ENCODE measurements at regions not wholly inside any gene's neighbourhood (a gene's known extent, or its start where the extent isn't known, plus 50 kb on each side); places are given as distances from the start of the nearest gene placed in this dataset.
"Not testable (repeated sequence)": the region's sequence is repeated elsewhere in the genome, so short reads cannot be mapped to it uniquely, and the experiment has no call there.

DNA sequence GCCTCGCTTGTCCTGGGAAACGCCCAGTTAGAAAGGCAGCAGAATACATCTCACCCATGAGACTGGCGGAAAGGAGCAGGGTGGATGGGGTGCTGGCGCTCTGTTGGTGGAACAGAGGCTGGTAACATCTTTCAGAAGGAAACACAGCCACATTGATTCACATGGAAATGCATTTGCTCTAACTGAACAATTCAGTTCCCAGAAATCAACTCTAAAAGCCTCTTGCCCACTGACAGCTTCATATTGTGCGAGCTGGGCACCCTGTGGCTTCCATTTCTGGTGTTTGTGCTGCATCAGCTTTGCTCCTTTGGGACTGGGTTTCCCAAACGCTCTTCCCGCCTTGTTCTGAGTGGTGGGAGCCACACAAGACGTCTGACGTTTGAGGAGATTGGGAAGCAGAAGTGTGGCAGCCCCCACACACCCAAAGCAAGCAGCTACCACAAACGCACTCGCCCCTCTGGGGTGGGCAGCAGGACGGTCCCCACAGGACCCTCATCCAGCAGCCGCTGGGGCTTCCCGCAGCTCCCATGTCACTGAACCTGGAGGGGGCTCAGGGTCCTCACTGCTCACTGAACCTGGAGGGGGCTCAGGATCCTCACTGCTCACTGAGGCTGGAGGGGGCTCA, 229.5 kb downstream of the ERMARD start:
- DNase-seq (ENCODE audit: extremely low spot score, insufficient read length, low read depth) (no peak), FAIRE-seq (no peak)

DNA sequence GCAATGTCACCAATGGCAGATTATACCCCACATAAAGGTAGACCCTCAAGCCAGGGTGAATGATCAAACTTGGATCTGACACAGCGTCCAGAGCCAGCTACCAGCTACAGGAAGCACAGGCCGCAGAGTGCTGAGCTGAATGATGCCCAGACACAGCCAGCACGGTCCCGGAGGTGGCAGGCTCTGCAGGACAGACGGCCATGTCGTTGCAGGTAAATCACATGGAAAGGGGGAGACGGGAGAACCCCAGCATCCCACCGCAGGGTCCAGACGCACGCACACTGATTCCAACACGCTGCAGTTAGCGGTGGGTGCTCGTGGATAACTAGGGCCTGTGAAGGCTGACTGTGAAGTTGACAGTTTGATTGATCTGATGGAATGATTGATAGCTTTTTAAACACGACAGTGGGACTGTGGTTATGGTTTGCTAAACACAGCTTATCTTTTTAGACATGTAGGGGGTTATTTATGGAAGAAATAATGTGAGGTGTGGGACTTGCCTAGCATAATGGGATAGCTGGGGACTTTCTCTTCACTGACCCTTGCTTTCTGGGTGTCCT, 228.5 kb downstream of the ERMARD start:
- DNase-seq (ENCODE audit: extremely low spot score, insufficient read length, low read depth) (no peak), FAIRE-seq (no peak)

DNA sequence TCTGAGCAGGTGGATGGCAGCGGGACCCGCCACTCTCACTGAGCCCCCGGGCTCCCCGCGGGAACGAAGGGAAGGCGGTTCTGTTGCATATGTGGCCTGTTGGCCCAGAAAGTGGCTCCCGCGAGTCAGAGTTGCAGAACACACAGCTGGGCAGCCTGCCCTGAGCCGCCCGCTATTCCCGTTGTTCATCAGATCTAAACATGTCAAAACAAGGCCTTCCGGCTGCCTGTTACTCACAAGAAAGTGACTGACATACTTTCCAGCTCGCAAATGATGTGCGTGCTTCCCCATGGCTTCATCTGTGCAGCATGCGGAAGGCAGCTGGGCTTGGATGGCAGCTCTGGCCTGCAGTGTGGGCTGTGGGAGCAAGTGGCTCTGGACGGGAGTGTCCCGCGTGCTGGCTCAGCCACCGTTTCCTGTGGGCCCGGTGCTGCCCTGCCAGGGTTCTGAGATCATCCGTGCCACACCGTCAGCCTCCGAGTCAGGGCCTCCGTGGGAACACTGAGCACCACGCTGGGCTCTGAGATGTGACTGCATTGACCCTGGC, 227.3 kb downstream of the ERMARD start:
- DNase-seq (ENCODE audit: extremely low spot score, insufficient read length, low read depth) (no peak), FAIRE-seq (no peak)

DNA sequence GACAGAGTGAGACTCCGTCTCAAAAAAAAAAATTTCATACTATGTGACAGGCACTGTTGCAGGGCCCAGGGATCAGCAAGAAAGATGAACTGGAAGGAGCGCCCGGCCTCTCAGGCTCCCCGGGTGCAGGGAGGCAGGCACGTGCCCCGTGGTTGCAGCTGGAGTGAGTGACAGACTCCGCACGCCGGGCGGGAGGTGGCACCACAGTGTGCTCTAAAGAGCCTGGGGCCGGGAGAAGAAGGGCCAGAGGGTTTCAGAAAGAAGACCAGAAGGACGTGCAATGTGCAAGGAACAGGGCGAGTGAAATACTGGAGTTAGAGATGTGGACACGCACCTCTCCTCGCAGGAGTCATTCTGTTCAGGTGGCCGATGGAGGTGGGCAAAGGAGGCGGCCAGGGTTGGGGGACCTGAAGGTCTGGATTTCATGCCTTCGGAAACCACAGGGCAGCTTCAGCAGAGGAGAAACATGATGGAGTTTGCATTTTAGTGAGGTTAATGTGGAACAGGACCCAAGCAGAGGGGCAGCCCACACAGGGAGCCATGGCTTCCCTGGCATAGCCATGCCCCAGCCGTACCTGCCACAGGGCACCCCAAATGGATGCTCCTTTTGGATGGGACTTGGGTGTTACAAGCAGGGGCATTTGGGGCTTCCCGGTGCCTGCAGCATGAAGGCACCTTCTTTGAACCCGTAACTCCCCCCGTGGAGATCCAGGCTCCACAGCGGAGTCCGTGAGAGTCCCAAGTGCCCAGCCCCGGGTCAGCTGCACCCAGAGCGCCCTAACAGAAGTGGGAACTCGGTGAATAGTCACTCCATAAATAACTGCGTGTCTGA, 226.2 kb downstream of the ERMARD start:
- DNase-seq (ENCODE audit: extremely low spot score, insufficient read length, low read depth) = no peak
- no peak for FAIRE-seq

DNA sequence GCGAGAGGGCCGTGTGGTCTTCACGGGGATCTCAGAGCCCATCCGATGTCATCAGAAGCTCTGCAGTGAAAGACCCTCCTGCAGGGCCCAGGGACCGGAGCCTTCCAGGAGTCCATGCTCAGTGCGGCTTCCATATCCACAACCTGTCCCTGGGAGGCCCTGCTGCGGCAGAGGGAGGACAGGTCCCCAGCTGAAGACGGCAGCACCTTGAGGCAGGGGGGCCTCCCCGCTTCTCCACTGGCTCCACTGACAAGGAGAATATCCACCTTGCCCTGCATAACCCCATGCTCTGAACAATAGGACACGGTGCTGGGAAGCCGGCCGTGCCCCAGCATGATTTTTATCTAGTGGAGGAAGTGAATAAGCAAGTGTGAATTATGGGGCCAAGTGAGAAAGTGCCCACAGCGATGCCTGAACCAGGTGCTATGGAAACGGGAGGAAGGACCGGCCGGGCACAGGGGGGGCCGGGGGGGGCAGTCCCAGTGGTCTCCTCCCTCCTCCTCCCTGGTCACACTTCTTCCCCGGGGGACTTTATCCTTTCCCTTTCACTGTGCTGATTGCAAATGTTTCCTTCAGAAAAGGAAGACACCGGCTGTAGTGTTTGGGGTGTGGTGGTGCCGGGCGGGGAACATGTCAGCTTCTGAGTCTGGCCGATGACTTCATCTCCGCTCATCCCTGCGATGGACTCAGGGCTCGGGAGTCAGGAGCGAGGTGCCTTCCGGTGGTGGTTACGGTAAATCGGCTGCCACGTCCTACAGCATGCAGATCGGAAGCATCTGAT, 225.1 kb downstream of the ERMARD start:
- no peak for DNase-seq (ENCODE audit: extremely low spot score, insufficient read length, low read depth)
- no peak for FAIRE-seq

DNA sequence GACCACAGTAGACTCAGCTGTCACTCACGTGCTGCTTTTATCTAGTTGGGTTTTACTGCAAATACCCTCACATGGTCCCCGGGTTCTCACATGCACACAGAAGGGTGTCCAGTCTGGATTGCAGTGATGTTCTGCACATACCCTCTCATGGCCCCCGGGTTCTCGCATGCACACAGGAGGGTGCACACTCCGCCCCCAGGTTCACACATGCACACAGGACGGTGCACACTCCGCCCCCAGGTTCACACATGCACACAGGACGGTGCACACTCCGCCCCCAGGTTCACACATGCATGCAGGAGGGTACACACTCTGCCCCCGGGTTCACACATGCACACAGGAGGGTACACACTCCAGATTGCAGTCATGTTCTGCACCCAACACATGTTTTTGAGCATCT, 224.3 kb downstream of the ERMARD start:
- DNase-seq (ENCODE audit: extremely low spot score, insufficient read length, low read depth) (no peak), FAIRE-seq (no peak)

DNA sequence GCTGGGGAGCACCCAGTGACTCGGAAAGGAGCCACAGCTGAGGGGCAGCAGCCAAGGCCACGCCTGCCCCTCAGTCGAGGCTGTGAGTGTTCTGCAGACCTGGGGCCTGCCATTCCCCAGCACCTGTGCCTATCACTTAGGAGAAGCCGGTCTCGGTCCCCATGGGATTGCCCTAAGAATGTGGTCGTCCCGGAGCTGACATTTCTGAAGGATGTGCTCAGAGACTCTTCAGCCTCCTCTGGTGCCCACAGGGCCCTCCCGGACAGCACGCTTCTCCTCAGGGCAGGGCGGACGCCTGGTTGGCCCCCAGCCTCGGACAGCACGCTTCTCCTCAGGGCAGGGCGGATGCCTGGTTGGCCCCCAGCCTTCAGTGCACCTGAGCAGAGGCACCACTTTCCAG, 223.9 kb downstream of the ERMARD start:
- no peak for FAIRE-seq
- DNase-seq (ENCODE audit: extremely low spot score, insufficient read length, low read depth) = no peak

DNA sequence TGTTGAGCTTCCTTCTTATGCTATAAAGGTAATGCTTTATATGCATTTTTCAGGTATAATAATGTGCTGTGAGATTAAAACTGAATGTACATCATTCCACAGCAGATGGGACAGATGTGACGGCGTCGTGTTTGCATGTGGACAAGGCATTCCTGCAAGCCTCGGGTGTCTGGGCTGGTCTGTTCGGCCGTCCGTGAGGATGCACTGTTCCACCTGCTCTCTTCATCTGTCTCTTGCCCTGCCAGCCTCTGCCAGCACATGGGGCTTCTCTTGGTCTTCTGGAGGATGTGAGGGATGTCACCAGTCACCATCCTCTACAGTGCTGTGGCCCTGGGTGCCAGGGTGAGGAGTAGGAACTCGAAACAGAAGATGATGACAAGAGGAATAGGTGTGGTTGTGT, 223.2 kb downstream of the ERMARD start:
- FAIRE-seq (no peak), DNase-seq (ENCODE audit: extremely low spot score, insufficient read length, low read depth) (no peak)

DNA sequence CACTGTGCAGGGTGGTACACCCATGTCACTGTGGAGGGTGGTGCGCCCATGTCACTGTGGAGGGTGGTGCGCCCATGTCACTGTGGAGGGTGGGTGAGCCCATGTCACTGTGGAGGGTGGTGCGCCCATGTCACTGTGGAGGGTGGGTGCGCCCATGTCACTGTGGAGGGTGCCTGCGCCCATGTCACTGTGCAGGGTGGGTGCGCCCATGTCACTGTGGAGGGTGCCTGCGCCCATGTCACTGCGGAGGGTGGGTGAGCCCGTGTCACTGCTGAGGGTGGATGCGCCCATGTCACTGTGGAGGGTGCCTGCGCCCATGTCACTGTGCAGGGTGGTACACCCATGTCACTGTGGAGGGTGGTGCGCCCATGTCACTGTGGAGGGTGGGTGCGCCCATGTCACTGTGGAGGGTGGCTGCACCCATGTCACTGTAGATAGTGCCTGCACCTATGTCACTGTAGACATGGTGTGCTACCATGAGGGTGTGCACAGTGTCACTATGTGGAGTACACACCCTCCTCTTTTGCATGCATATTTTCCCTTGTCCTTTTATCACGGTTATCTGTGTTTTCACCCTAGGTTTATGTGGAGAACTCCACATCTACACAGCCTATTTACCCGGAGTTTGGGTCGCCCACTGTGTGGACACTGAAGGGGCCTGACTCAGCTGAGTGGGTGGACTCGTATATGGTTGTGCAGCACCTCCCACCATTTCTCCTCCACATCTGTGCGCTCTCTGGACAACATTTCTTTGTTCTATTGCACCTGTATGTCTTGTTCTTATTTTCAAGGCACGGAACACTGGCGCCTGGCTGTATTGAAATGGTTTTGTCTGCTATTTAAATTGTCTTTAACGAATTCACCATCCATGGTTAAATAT, 222.4 kb downstream of the ERMARD start:
- not testable (repeated sequence) for DNase-seq (ENCODE audit: extremely low spot score, insufficient read length, low read depth); FAIRE-seq

DNA sequence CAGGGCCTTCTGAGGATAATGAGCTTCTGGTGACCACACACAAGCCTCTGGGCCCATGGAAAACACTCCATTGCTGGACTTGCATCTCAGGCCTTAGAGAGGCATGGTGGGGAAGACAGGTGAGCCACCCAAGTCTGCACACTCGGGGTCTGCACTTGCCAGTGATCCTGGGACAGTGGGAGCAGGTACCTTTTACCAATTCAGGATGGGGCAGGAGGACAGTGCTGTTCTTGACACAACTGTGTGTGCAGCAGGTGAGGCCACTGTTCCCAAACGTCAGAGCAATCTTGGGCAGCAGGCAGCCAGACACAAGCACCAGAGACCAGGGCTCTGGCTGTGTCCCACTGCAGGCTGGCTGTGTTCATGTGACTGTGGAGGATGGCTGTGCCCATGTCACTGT, 221.3 kb downstream of the ERMARD start:
- FAIRE-seq = no peak
- no peak for DNase-seq (ENCODE audit: extremely low spot score, insufficient read length, low read depth)

DNA sequence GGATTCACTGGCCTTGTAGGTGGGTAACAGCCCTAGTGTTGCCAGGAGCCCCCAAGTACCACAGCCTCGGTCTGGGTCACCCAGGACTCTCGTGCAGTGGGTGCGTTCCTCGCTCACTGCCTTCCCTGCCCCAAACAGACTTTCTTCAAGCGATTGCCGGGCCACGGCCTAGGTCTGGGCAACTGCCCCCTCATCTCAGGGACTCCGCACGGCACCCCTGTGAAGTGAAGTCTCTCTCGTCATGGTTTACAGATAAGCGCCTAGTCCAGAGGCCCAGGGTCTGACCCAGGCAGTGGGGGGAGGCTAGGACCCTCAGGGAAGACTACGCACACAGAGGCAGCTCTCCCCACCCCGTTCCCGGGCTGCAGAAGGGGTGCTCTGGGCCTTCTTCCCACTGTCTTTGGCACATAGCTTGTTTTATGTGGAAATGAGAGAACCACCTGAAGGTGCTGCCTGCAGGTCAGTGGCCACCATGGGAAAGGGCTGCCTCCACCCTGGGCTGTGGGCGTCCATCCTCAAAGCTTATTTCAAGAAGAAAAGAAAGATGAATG, 220.8 kb downstream of the ERMARD start:
- FAIRE-seq (no peak), DNase-seq (ENCODE audit: extremely low spot score, insufficient read length, low read depth) (no peak)

DNA sequence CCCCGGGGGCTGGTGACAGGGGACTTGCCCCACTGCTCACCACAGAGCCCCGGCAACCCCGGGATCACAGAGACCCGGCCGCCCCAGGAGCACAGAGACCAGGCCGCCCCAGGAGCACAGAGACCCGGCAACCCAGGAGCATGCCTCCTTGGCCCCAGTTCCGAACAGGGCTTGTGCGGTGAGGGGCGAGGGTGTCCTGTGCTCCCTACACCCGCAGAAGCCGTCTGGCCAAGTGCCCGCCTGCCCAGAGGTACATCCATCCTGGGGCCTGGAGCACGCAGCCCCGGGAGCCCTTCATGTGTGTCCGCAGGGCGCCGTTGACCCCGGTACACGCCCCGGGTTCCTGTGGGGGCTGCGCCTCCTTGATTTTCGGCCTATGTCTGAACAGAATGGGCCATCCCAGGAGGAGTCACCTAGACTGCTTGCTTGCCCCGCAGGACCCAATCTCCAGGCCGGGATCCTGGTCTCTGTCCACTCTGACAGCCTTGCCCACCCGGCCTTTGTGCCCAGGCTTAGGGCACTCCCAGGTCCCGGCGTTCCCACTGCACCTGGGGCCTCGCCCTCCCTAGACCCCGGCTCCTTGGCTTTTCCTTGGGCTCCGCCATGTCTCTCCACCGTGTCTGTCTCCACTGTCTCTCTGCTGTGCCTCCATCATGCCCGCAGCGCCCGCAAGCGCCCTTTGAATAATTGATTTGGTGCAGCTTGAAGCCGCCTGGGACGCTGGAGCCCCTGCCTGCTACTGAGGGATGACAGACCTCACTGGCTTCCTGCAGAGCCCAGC, 219.8 kb downstream of the ERMARD start:
- FAIRE-seq (no peak), DNase-seq (ENCODE audit: extremely low spot score, insufficient read length, low read depth) (no peak)

DNA sequence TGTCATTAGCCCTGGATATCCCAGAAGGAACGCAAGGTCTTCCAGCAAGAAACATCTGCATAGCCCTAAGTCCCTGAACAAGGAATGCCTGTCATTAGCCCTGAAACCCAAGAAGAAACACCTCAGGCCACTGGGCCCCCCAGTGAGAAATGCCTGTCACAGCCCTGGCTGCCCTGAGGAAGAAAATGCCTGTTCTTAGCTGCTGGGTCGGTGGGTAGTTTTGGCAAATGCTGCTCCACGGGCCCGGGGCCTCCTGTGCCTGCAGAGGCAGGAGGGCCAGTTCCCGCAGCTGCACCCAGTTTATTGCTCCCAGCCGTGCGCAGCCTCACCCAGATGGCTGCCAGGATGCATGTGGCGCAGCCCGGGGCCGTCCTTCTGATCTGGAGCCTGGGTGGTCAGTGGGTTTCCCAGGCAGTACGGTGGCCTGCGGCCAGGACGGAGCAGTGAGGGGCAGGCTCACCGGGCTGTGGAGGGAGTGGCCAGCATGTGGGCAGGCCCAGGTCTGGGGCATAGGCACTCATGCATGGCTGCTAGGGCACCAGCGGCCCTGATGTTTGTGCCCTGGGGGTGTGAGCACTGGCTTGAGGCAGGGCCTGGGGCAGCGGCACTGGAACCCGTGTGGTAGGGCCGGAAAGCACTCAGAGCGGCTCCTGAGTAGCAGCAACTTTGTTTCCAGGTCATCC, 219.0 kb downstream of the ERMARD start:
- DNase-seq (ENCODE audit: extremely low spot score, insufficient read length, low read depth) = no peak
- no peak for FAIRE-seq

DNA sequence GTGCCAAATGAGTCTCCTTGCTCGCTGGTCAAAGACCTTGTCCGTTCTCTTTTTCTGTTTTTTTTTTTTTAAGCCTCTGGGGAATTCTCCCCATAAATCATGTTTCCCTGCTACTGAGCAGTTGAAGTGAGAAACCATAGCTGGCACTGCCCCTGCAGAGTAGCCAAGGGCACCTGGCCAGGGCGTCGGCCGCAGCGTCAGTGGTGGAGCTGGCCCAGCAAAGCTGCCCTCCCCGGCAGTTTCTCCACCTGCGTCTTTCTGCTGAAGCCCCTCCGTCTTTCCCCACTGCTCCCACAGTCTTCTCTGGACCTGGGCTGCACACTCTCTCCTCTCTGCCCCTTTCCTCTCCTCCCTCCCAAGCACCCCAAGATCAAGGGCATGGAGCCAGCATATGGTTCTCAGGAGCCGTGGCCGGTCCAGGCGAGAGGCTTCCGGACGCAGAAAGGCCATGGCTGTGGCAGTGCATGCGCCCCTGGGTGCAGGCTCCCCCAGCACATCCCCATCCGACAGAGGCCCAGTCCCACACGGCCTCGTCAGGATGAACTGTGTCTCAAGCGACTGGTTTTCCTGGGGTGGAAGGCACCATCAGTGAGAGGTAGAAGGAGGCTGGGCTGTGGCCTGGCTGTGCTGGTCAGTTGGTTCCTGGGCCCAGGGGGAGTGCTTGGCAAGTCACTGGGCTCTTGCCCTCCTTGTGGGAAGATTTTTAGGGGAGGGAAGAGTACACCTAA, 218.1 kb downstream of the ERMARD start:
- DNase-seq (ENCODE audit: extremely low spot score, insufficient read length, low read depth) = no peak
- FAIRE-seq = no peak

DNA sequence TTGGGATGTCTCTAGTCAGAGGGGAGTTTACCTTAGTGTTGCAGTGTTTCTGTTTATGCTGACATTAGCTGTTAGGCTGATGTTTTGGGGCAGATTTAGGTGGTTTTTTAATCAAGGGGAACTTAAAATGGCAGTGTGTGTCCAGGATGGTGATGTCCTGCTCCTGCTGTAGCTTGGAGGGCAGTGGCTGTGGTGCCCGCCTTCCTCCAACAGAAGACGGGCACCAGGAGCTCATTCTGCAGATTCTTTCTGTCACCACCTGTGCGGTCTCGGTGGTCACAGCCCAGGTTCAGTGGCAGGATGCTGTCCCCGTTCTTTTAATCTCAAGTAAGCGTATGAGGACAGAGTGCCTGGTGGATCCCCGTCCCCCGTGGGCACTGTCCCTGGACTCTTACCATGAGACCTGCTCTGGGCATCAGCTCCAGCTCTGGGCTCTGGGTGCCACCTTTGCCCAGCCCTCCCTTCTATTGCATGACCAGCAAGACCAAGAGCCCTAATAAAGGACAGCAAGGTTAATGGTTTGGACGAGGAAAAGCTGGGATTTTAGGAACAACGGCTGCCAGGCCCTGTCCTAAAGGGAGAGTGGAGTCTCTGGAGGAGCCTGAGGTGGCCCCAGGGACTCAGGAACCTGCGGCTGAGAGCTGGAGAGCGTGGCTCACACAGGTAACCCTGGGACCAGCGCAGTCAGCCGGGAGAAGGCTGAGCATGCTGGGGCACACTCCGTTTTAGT, 217.3 kb downstream of the ERMARD start:
- FAIRE-seq = no peak

DNA sequence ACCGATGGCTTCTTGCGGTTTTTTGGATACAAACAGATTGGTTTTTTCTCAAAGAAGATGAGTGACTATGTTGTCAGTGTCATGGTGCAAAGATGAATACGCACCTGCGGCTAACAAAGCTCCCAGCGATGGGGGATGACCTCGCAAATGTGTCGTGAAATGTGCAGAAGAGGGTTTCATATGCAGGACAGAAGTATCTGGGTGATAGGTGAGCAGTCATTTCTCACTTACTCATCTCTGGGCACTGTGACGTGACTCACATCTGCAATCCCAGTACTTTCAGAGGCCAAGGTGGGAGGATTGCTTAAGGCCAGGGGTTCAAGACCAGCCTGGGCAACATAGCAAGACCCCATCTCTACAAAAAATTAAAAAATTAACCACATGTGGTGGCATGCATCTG, 216.3 kb downstream of the ERMARD start:
- FAIRE-seq (no peak), DNase-seq (ENCODE audit: extremely low spot score, insufficient read length, low read depth) (no peak)

More for the DNA sequence above, 217.3 kb downstream of the ERMARD start:
- no peak for DNase-seq (ENCODE audit: extremely low spot score, insufficient read length, low read depth)
